GM12873 (cell line): ENCODE measurements at regions not wholly inside any gene's neighbourhood (a gene's known extent, or its start where the extent isn't known, plus 50 kb on each side); places are given as distances from the start of the nearest gene placed in this dataset.

Experiments used
- TF ChIP-seq, protein P1 (sequence below): IDR thresholded peaks from 2 replicates; pipeline ENCODE4 v1.5.1; 2012; ENCODE audit warnings: low read depth, mild to moderate bottlenecking, moderate library complexity, low read length, control low read depth; ENCODE audit not compliant: insufficient read depth; ENCODE audit errors: missing control alignments

- TF ChIP-seq, protein P1, sequence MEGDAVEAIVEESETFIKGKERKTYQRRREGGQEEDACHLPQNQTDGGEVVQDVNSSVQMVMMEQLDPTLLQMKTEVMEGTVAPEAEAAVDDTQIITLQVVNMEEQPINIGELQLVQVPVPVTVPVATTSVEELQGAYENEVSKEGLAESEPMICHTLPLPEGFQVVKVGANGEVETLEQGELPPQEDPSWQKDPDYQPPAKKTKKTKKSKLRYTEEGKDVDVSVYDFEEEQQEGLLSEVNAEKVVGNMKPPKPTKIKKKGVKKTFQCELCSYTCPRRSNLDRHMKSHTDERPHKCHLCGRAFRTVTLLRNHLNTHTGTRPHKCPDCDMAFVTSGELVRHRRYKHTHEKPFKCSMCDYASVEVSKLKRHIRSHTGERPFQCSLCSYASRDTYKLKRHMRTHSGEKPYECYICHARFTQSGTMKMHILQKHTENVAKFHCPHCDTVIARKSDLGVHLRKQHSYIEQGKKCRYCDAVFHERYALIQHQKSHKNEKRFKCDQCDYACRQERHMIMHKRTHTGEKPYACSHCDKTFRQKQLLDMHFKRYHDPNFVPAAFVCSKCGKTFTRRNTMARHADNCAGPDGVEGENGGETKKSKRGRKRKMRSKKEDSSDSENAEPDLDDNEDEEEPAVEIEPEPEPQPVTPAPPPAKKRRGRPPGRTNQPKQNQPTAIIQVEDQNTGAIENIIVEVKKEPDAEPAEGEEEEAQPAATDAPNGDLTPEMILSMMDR, result no peak
Measured at GRCh38 chr1:83709662-83710061, 289.3 kb downstream of the TTLL7 start.

DNA sequence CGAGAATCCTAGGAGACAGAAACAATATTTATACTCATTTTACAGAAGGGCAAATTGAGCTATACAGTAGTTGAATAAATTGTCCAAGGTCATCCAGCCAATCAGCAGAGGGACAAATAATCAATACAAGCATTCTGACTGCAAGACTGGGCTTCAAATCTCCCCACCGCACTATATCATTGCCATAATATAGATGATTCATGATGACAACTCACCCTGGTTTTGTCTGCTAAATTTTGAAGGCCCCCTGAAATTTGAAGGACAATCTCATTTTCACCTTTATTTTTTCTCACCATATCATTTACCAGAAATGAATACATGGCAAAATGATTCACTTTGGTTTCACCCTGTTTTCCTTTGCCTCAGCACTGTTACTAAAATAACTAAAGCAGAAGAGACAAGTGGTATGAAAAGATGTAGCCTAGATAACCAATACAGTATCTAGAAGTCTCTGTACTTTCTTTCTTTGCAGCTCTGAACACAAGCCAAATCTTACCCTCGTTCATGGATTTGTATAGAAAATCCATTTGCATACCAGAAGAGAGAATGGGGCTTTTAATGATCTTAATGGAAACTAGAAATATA, 292.5 kb downstream of the TTLL7 start:
- TF ChIP-seq, protein P1, result no peak

GRCh38 chr1:83705091-83705490, 293.8 kb downstream of the TTLL7 start:
- TF ChIP-seq, protein P1, result no peak

GRCh38 chr1:83704350-83704749, 294.6 kb downstream of the TTLL7 start:
- TF ChIP-seq, protein P1, result no peak

- TF ChIP-seq, protein P1, result no peak
Measured at GRCh38 chr1:83702356-83702755, 296.6 kb downstream of the TTLL7 start.

- TF ChIP-seq, protein P1, result no peak
Measured at GRCh38 chr1:83701355-83701754, 297.6 kb downstream of the TTLL7 start.

GRCh38 chr1:83698644-83699043, 300.3 kb downstream of the TTLL7 start:
- TF ChIP-seq, protein P1, result no peak
